ENCODE measurements at regions not wholly inside any gene's neighbourhood (a gene's known extent, or its start where the extent isn't known, plus 50 kb on each side); places are given as distances from the start of the nearest gene placed in this dataset.

GRCh38 chr11:45472716-45473317 lies 186.7 kb upstream of the SYT13 start:
- no peak for DNase-seq

- DNase-seq, result no peak
Measured at GRCh38 chr11:45471266-45471665, 185.1 kb upstream of the SYT13 start.

GRCh38 chr11:45470794-45471167 lies 184.6 kb upstream of the SYT13 start:
- no peak for DNase-seq

GRCh38 chr11:45470151-45470793 lies 184.1 kb upstream of the SYT13 start:
- DNase-seq, result no peak

- DNase-seq, result no peak
Measured at GRCh38 chr11:45468267-45468856, 182.2 kb upstream of the SYT13 start.

- DNase-seq, result no peak
Measured at GRCh38 chr11:45463541-45463940, 177.4 kb upstream of the SYT13 start.

- DNase-seq, result no peak
Measured at GRCh38 chr11:45461514-45461913, 175.4 kb upstream of the SYT13 start.

- DNase-seq, result no peak
Measured at GRCh38 chr11:45459491-45459890, 173.3 kb upstream of the SYT13 start.

GRCh38 chr11:45458269-45458668 lies 172.1 kb upstream of the SYT13 start:
- no peak for DNase-seq

- no peak for DNase-seq
Measured at GRCh38 chr11:45457649-45458048, 171.5 kb upstream of the SYT13 start.

- DNase-seq, result no peak
Measured at GRCh38 chr11:45456686-45457085, 170.5 kb upstream of the SYT13 start.

GRCh38 chr11:45455536-45455935 lies 169.4 kb upstream of the SYT13 start:
- no peak for DNase-seq

- DNase-seq, result no peak
Measured at GRCh38 chr11:45454917-45455401, 168.8 kb upstream of the SYT13 start.

- no peak for DNase-seq
Measured at GRCh38 chr11:45453721-45454120, 167.6 kb upstream of the SYT13 start.

- DNase-seq, result no peak
Measured at GRCh38 chr11:45451766-45452440, 165.8 kb upstream of the SYT13 start.

- DNase-seq, result no peak
Measured at GRCh38 chr11:45450189-45450588, 164.0 kb upstream of the SYT13 start.

- no peak for DNase-seq
Measured at GRCh38 chr11:45449036-45449601, 163.0 kb upstream of the SYT13 start.

GRCh38 chr11:45448561-45448960 lies 162.4 kb upstream of the SYT13 start:
- no peak for DNase-seq

- DNase-seq, result no peak
Measured at GRCh38 chr11:45446998-45447397, 160.9 kb upstream of the SYT13 start.

GRCh38 chr11:45446434-45446833 lies 160.3 kb upstream of the SYT13 start:
- DNase-seq, result no peak

- no peak for DNase-seq
Measured at GRCh38 chr11:45444796-45445195, 158.7 kb upstream of the SYT13 start.

GRCh38 chr11:45440111-45440510 lies 154.0 kb upstream of the SYT13 start:
- no peak for DNase-seq

- no peak for DNase-seq
Measured at GRCh38 chr11:45436966-45437365, 150.8 kb upstream of the SYT13 start.

- no peak for DNase-seq
Measured at GRCh38 chr11:45436118-45436517, 150.0 kb upstream of the SYT13 start.
